Activated B cell treated with CpG ODN at 0.5 μM for 24 hours (primary cell): ENCODE measurements at regions not wholly inside any gene's neighbourhood (a gene's known extent, or its start where the extent isn't known, plus 50 kb on each side); places are given as distances from the start of the nearest gene placed in this dataset.

Experiments
- ATAC-seq: fragments of 200-7000 bp; cut with Tn5 transposase; one replicate; pipeline ENCODE4 v1.10.0; 2021; ENCODE audit warnings: low read depth, mild to moderate bottlenecking, moderate library complexity
- CTCF ChIA-PET: fragments of 350-600 bp; sonication (Branson Sonifier 250); formaldehyde crosslinking; loops from one replicate; lab custom pipeline; 2021; ENCODE audit warnings: antibody characterized with exemption; lab: Charles Lee
- POLR2A ChIA-PET: fragments of 350-600 bp; sonication (Branson Sonifier 250); formaldehyde crosslinking; loops from one replicate; lab custom pipeline; 2021; ENCODE audit warnings: antibody characterized with exemption; lab: Charles Lee
- DNase-seq: peaks from one replicate; pipeline ENCODE4 v3.0.0; 2022
- H3K27ac Mint-ChIP-seq: one replicate; pipeline ENCODE4 v1.8.0; 2020; ENCODE audit warnings: mixed read lengths
- H3K27me3 Mint-ChIP-seq: one replicate; pipeline ENCODE4 v1.8.0; 2021; ENCODE audit warnings: mixed read lengths
- H3K36me3 Mint-ChIP-seq: one replicate; pipeline ENCODE4 v1.8.0; 2021; ENCODE audit warnings: low read depth, mixed read lengths
- H3K4me1 Mint-ChIP-seq: one replicate; pipeline ENCODE4 v1.8.0; 2021; ENCODE audit warnings: mixed read lengths
- H3K4me3 Mint-ChIP-seq: one replicate; pipeline ENCODE4 v1.8.0; 2020; ENCODE audit warnings: mild to moderate bottlenecking, mixed read lengths
- H3K9me3 Mint-ChIP-seq: one replicate; pipeline ENCODE4 v1.8.0; 2020; ENCODE audit warnings: mixed read lengths
- CTCF ChIP-seq: fragments of 200-600 bp; IDR thresholded peaks from one replicate; pipeline ENCODE4 v1.8.0; 2022; ENCODE audit warnings: antibody characterized with exemption, mild to moderate bottlenecking
- intact Hi-C: fragments of 100-400 bp; cut with micrococcal nuclease; formaldehyde crosslinking; loops from one replicate; pipeline ENCODE4 v1.15.1; 2024

- ChIA-PET POLR2A (no interaction called here), CTCF (no interaction called here)
- TF ChIP-seq CTCF = no peak
- Mint-ChIP-seq H3K27ac (no peak overlapping the region), H3K27me3 (peaks cover 8% of the 10 kb centered on the region), H3K36me3 (no peaks in the 10 kb centered on the region), H3K4me3 (no peak overlapping the region), H3K4me1 (no peaks in the 10 kb centered on the region), H3K9me3 (no peaks in the 10 kb centered on the region)
- intact Hi-C loops = no loop called here
- DNase-seq (no peak), ATAC-seq (no peak)
Observed at GRCh38 chr17:62194401-62194800, 129.3 kb upstream of the MED13 start.

DNA sequence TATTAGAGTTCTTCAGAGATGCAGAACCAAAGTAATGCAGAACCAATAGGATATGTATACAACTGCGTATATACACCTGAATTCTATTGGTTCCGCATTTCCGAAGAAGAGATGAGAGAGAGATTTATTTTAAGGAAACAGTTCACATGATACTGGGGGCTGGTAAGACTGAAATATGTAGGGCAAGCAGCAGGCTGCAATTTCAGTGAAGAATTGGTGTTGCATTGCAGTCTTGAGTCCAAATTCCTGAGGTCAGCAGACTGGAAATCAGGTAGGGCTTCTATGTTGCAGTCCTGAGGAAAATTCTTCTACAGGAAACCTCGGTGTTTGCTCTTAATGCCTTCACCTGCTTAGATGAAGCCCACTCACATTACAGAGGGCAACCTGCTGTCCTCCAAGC is 128.2 kb upstream of the MED13 start:
- no peak for TF ChIP-seq CTCF
- DNase-seq (no peak), ATAC-seq (no peak)
- no peaks in the 10 kb centered on the region for H3K4me1 Mint-ChIP-seq
- intact Hi-C loops = no loop called here
- no peaks in the 10 kb centered on the region for H3K9me3 Mint-ChIP-seq
- ChIA-PET POLR2A (no interaction called here), CTCF (no interaction called here)
- H3K36me3 Mint-ChIP-seq = no peaks in the 10 kb centered on the region
- no peak overlapping the region for H3K4me3 Mint-ChIP-seq
- H3K27me3 Mint-ChIP-seq = peaks cover 8% of the 10 kb centered on the region
- no peak overlapping the region for H3K27ac Mint-ChIP-seq

- CTCF ChIA-PET = no interaction called here
Observed at GRCh38 chr17:62191390-62192361, 126.6 kb upstream of the MED13 start.

DNA sequence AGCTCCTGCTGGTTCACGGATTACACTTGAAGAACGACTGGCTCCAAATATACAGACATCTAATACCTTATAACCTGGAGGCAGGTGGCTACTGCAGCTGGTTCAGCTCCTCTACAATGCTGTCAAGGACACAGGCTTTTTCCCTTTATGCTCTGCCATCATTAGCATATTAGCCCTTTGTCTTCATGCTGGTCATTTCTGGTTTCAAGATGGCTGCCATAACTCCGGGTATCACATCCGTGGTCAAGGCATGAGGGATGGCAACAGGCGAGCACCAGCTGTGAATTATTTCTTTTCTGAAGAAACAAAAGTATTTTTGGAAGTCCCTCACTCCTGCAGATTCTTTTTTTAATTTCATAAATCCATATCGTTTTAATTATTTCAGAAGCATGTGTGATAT is 124.3 kb upstream of the MED13 start:
- Mint-ChIP-seq H3K27ac (no peak overlapping the region), H3K9me3 (no peaks in the 10 kb centered on the region), H3K4me1 (no peaks in the 10 kb centered on the region), H3K36me3 (no peaks in the 10 kb centered on the region), H3K27me3 (peaks cover 16% of the 10 kb centered on the region), H3K4me3 (no peak overlapping the region)
- DNase-seq = no peak
- no peak for ATAC-seq
- intact Hi-C loops = no loop called here
- no peak for TF ChIP-seq CTCF
- ChIA-PET POLR2A (no interaction called here), CTCF (no interaction called here)

More at GRCh38 chr17:62191390-62192361, 126.6 kb upstream of the MED13 start:
- no peaks in the 10 kb centered on the region for H3K9me3 Mint-ChIP-seq
- H3K4me1 Mint-ChIP-seq = no peaks in the 10 kb centered on the region
- POLR2A ChIA-PET = no interaction called here
- peaks cover 9% of the 10 kb centered on the region for H3K27me3 Mint-ChIP-seq
- no peak for ATAC-seq
- no peak overlapping the region for H3K27ac Mint-ChIP-seq
- DNase-seq = no peak
- H3K4me3 Mint-ChIP-seq = no peak overlapping the region
- no peaks in the 10 kb centered on the region for H3K36me3 Mint-ChIP-seq
- TF ChIP-seq CTCF = no peak
- intact Hi-C loops = no loop called here

- Mint-ChIP-seq H3K27ac (no peak overlapping the region), H3K4me3 (no peak overlapping the region), H3K36me3 (no peaks in the 10 kb centered on the region), H3K27me3 (peaks cover 16% of the 10 kb centered on the region), H3K9me3 (no peaks in the 10 kb centered on the region), H3K4me1 (no peaks in the 10 kb centered on the region)
- TF ChIP-seq CTCF = no peak
- DNase-seq (no peak), ATAC-seq (no peak)
- CTCF ChIA-PET = no interaction called here
- POLR2A ChIA-PET = no interaction called here
- intact Hi-C loops = no loop called here
Observed at GRCh38 chr17:62188713-62189112, 123.6 kb upstream of the MED13 start.
